PC-3 (cell line): ENCODE measurements at regions not wholly inside any gene's neighbourhood (a gene's known extent, or its start where the extent isn't known, plus 50 kb on each side); places are given as distances from the start of the nearest gene placed in this dataset.
"Not testable (repeated sequence)": the region's sequence is repeated elsewhere in the genome, so short reads cannot be mapped to it uniquely, and the experiment has no call there.

Experiments used
- ATAC-seq: fragments of 200-7000 bp; cut with Tn5 transposase; 2 replicates; pipeline ENCODE4 v1.9.1; 2020; ENCODE audit warnings: mild to moderate bottlenecking, moderate library complexity
- BruUV-seq: library from RNA; stranded (reverse); fragments of 400-500 nt; replicated peaks from 2 replicates; lab custom pipeline; 2021; lab: Mats Ljungman, UMichigan
- CTCF ChIA-PET: fragments of 300-600 bp; sonication (Branson Sonifier 250); formaldehyde crosslinking; loops from one replicate; lab custom pipeline; 2022; ENCODE audit warnings: antibody characterized with exemption; lab: Charles Lee
- POLR2A ChIA-PET: fragments of 300-600 bp; sonication (Branson Sonifier 250); formaldehyde crosslinking; loops from one replicate; lab custom pipeline; 2022; ENCODE audit warnings: antibody characterized with exemption; ENCODE audit not compliant: unreplicated experiment; lab: Charles Lee
- DNase-seq: peaks from one replicate; pipeline ENCODE4 v3.0.0-alpha.2; 2015
- H2AFZ ChIP-seq: fragments of 300-600 bp; sonication (generic); 2 replicates; pipeline ENCODE4 v1.6.0; 2016; ENCODE audit warnings: antibody characterized with exemption, low read length
- H3F3A ChIP-seq: fragments of 300-600 bp; sonication (generic); one replicate; pipeline ENCODE4 v1.6.0; 2017; ENCODE audit warnings: antibody characterized with exemption, low read length, control low read depth, mild to moderate bottlenecking; ENCODE audit not compliant: unreplicated experiment
- H3K27ac ChIP-seq: fragments of 300-600 bp; sonication (generic); 2 replicates; pipeline ENCODE4 v1.5.1; 2016; ENCODE audit warnings: mild to moderate bottlenecking, low read length
- H3K27me3 ChIP-seq: fragments of 300-600 bp; sonication (generic); 2 replicates; pipeline ENCODE4 v1.6.1; 2016; ENCODE audit warnings: low read length, mixed read lengths
- H3K36me3 ChIP-seq: fragments of 300-600 bp; sonication (generic); 2 replicates; pipeline ENCODE4 v1.6.1; 2016; ENCODE audit warnings: low read depth, mixed run types, low read length, mixed read lengths
- H3K4me1 ChIP-seq: fragments of 300-600 bp; sonication (generic); 2 replicates; pipeline ENCODE4 v1.5.1; 2016; ENCODE audit warnings: low read length; ENCODE audit not compliant: insufficient read depth
- H3K4me2 ChIP-seq: fragments of 300-600 bp; sonication (generic); 2 replicates; pipeline ENCODE4 v1.6.0; 2016; ENCODE audit warnings: low read length
- H3K4me3 ChIP-seq: fragments of 300-600 bp; sonication (generic); 2 replicates; pipeline ENCODE4 v1.5.1; 2016; ENCODE audit warnings: mild to moderate bottlenecking, low read length, mixed read lengths
- H3K79me2 ChIP-seq: fragments of 300-600 bp; sonication (generic); 2 replicates; pipeline ENCODE4 v1.6.1; 2017; ENCODE audit warnings: low read length, mixed read lengths
- H3K9ac ChIP-seq: fragments of 300-600 bp; sonication (generic); 2 replicates; pipeline ENCODE4 v1.6.0; 2016; ENCODE audit warnings: mild to moderate bottlenecking, low read length
- H3K9me2 ChIP-seq: fragments of 300-600 bp; sonication (generic); replicated peaks from 2 replicates; pipeline ENCODE4 v1.6.1; 2016; ENCODE audit warnings: mixed run types, low read length, mixed read lengths
- H3K9me3 ChIP-seq: fragments of 300-600 bp; sonication (generic); 2 replicates; pipeline ENCODE4 v1.6.1; 2016; ENCODE audit warnings: low read length, mixed read lengths
- H4K20me1 ChIP-seq: fragments of 300-600 bp; sonication (generic); 2 replicates; pipeline ENCODE4 v1.6.1; 2016; ENCODE audit warnings: low read length, mixed read lengths
- intact Hi-C: fragments of 100-400 bp; cut with micrococcal nuclease; formaldehyde crosslinking; loops from 2 replicates; pipeline ENCODE4 v1.9.0; 2023

DNA sequence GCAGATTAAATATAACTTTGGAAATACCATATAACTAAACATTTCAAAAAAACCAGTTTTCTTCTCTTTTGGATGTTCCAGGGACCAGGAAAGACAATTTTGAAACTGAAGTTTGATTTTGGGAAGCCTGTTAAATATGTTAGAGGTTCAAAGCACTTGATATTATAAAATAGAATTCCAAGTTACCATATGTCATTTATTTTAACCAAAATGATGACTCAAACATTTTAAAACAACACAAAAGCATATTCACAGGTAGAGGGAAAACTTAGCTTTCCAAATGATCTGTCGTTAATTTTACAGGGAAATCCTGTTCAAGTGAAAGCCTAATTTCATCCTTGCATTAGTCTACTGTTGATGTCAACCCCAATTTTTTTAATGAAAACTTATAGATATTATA, 575.3 kb upstream of the TPTE start:
- BruUV-seq, H3K4me2 ChIP-seq, DNase-seq, H3K27me3 ChIP-seq, POLR2A ChIA-PET, H3K27ac ChIP-seq, H3K9ac ChIP-seq, CTCF ChIA-PET, H3K36me3 ChIP-seq, H3F3A ChIP-seq, H2AFZ ChIP-seq, ATAC-seq, H3K4me1 ChIP-seq, H3K9me2 ChIP-seq, H3K4me3 ChIP-seq, H3K79me2 ChIP-seq, intact Hi-C loops, H4K20me1 ChIP-seq: not testable (repeated sequence)
- peaks cover 54% of the 10 kb centered on the region for H3K9me3 ChIP-seq

DNA sequence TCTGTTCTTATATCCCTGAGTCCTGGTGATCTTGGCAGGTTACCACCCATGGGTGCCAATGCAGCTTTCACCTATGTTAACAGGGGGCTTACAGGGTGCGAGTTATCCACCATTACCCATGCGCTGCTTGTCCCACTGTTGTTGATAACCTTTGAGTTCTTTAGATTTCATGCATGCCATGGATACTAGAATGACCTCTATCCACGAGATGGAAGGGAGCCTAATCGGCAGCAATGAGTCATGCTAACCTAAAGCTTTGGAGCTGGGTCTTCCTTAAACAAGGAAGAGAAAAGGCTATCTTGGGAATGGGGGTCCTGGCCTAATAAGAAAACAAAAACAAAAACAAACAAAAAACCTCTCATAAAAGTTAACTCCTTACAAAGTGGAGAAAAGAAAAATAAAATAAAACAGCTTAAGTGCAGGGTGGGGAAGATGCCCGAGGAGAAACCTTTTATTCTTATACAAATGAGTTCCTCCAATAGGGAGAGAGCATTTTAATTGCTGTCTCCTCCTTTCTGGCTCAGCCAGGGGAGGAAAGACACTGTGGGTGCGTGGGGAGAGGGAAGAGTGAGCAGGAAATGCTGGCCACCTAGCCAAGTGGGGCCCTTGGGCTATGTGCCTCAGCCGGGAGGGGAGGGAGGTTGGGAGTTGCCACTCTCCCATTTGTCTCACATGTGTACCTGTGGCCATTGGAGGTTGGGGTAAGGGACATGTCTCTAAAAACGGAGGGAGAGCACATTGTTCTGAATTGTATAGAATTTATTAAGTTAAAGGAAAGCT, 571.7 kb upstream of the TPTE start:
- peaks cover 41% of the 10 kb centered on the region for H3K9me3 ChIP-seq

DNA sequence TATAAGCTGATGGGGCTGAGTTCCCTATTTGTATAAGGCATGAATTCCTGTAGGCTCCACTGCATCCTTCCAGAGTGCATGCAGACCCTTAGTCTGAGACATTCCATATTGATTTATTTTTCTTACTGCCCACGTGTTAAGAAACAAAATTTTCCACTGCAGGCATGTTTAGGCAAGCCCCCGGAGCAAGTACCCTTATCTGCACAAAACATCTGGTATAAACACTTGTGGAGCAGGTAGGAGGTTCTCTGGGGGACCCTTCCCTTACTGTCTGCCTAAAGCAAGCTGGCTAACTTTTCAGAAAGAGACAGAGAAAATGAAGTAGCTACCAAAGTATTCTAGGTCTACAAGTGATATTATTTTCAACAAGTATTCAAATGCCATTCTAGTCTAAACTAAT, 571.0 kb upstream of the TPTE start:
- POLR2A ChIA-PET, ATAC-seq, H3K36me3 ChIP-seq, H3K27me3 ChIP-seq, H3K4me2 ChIP-seq, H3K79me2 ChIP-seq, H3K4me1 ChIP-seq, BruUV-seq, intact Hi-C loops, H3F3A ChIP-seq, H2AFZ ChIP-seq, H4K20me1 ChIP-seq, CTCF ChIA-PET, H3K9ac ChIP-seq, H3K27ac ChIP-seq, DNase-seq, H3K9me2 ChIP-seq, H3K4me3 ChIP-seq: not testable (repeated sequence)
- H3K9me3 ChIP-seq, result peaks cover 36% of the 10 kb centered on the region

More for the DNA sequence above, 571.7 kb upstream of the TPTE start:
- intact Hi-C loops, H3K4me2 ChIP-seq, H3K27ac ChIP-seq, POLR2A ChIA-PET, H3K36me3 ChIP-seq, H4K20me1 ChIP-seq, H2AFZ ChIP-seq, H3K27me3 ChIP-seq, H3K9me2 ChIP-seq, ATAC-seq, DNase-seq, CTCF ChIA-PET, H3K79me2 ChIP-seq, H3K4me1 ChIP-seq, H3K9ac ChIP-seq, BruUV-seq, H3F3A ChIP-seq, H3K4me3 ChIP-seq: not testable (repeated sequence)

DNA sequence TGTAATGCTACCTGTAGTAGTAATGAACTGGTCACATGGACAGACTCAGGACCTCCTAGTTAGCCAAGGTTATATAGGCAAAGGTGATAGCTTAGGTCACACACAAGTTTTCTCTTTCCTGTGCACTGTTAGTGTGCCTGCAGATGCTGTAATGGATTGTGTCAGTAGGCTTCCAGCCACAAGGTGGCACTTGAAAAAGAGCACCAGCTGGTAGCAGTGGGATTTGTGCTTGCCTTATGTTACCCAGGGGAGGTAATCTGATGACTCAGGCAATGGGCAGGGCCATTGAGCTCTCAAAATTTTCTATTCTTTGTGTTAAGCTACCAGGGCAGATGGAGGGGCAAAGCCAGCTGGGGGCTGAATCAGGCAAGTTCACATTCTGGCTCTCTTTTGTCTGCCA, 562.6 kb upstream of the TPTE start:
- ATAC-seq, POLR2A ChIA-PET: not testable (repeated sequence)

DNA sequence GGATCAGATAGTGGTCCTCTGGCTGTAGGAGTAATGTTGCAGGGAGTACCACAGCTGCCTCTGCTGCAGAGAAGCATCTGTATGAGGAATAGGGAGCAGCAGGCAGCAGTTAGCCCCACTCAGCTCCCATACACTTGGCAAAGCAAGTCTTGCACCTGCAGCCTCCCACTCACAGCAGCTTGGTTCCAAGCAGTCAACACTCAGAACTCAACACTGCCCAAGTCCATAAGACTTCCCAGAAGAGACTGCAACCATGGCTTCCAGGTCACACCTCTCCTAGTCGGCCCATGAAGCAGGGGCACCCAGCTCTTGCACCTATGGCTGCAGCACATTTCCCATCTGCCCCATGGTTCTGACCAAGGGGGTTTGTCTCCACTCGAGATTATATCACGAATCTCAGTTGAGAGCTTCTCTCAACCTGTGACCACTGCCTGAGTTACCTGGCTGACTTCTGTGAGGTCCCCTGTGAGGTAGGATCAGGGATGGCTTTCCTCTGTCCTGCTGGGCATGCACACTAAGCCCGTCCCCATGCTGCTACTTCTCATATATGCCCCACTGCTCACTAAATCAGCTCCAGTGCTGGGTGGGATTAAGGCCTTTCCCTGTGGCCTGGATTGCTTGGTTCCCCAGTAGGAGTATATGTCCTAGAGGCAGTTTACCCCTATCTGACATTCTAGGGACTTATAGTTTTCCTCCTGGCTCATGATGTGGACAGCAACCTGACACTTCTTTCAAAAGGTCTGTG, 562.0 kb upstream of the TPTE start:
- CTCF ChIA-PET, H3K4me1 ChIP-seq, H3K9me2 ChIP-seq, H3K4me3 ChIP-seq, POLR2A ChIA-PET, H3K27ac ChIP-seq, H3K9ac ChIP-seq, H3K79me2 ChIP-seq, H2AFZ ChIP-seq, ATAC-seq, DNase-seq, H3K4me2 ChIP-seq, H3K27me3 ChIP-seq, intact Hi-C loops, H3K36me3 ChIP-seq, H3F3A ChIP-seq, H4K20me1 ChIP-seq, BruUV-seq: not testable (repeated sequence)
- H3K9me3 ChIP-seq, result peaks cover 35% of the 10 kb centered on the region

More for the DNA sequence above, 562.6 kb upstream of the TPTE start:
- H3K36me3 ChIP-seq, H3K9me2 ChIP-seq, BruUV-seq, H3K27me3 ChIP-seq, H3K9ac ChIP-seq, CTCF ChIA-PET, H2AFZ ChIP-seq, H3F3A ChIP-seq, DNase-seq, H3K79me2 ChIP-seq, H3K4me3 ChIP-seq, H4K20me1 ChIP-seq, H3K4me2 ChIP-seq, H3K4me1 ChIP-seq, H3K27ac ChIP-seq, intact Hi-C loops: not testable (repeated sequence)
- peaks cover 35% of the 10 kb centered on the region for H3K9me3 ChIP-seq

DNA sequence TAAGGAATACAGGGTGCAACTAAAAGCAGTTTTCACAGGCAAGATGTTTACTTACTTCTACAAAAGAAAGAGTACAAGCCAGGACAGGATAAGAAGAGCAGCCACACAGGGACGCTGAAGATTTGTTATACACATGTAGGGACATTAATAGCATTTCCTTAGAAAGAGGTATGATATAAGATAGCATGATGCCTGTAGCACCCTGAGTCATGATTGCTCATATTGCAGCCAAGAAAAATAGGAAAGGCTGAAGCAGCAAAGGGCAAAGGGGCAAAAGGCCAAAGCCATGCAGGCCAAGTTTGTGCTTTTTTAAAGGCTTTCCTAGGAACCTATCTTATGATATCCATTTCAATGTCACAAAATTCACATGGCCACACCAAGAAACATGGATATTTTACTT, 552.0 kb upstream of the TPTE start:
- H3K79me2 ChIP-seq, H3K27me3 ChIP-seq, H3K4me1 ChIP-seq, H3K27ac ChIP-seq, BruUV-seq, H2AFZ ChIP-seq, H3K4me2 ChIP-seq, CTCF ChIA-PET, H4K20me1 ChIP-seq, DNase-seq, intact Hi-C loops, H3F3A ChIP-seq, POLR2A ChIA-PET, H3K9ac ChIP-seq, H3K4me3 ChIP-seq, H3K9me2 ChIP-seq, ATAC-seq, H3K36me3 ChIP-seq: not testable (repeated sequence)
- H3K9me3 ChIP-seq, result peaks cover 16% of the 10 kb centered on the region
